ENCODE measurements at regions not wholly inside any gene's neighbourhood (a gene's known extent, or its start where the extent isn't known, plus 50 kb on each side); places are given as distances from the start of the nearest gene placed in this dataset.

DNA sequence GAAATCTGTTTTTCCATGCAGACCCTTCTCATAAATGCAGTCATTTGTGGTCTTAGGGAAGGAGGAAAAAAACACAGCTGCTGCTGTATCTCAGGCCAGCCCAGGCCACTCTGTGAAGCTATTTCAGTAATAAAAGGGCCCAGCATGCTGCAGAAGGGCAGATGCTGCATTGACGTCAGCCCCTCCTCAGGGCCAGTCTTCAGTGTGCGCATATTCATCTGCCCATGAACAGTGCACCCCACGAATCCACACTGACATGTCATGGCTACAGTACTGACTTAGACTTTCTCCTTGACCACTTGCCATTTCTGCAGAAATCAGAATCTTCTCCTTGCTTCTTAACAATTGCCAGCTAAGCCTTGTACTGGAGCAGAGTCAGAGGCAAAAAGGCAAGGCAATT is 304.7 kb downstream of the GABRG2 start:
- no peaks in the 10 kb centered on the region for H3K36me3 ChIP-seq
- TF ChIP-seq, protein P1, sequence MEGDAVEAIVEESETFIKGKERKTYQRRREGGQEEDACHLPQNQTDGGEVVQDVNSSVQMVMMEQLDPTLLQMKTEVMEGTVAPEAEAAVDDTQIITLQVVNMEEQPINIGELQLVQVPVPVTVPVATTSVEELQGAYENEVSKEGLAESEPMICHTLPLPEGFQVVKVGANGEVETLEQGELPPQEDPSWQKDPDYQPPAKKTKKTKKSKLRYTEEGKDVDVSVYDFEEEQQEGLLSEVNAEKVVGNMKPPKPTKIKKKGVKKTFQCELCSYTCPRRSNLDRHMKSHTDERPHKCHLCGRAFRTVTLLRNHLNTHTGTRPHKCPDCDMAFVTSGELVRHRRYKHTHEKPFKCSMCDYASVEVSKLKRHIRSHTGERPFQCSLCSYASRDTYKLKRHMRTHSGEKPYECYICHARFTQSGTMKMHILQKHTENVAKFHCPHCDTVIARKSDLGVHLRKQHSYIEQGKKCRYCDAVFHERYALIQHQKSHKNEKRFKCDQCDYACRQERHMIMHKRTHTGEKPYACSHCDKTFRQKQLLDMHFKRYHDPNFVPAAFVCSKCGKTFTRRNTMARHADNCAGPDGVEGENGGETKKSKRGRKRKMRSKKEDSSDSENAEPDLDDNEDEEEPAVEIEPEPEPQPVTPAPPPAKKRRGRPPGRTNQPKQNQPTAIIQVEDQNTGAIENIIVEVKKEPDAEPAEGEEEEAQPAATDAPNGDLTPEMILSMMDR (IDR thresholded peaks at IDR 0.05) = no peak
- H3K4me3 ChIP-seq (ENCODE audit: low read depth in 1 of 2, low read length in 1 of 2) = no peak overlapping the region
- no peaks in the 10 kb centered on the region for H3K27me3 ChIP-seq
- H3K4me1 ChIP-seq (ENCODE audit: control insufficient read depth in 1 of 2, insufficient read depth in 1 of 2, low read depth in 1 of 2, low read length in 1 of 2) = no peaks in the 10 kb centered on the region
- peaks cover 4% of the 10 kb centered on the region for H3K9me3 ChIP-seq
- H3K27ac ChIP-seq = no peak overlapping the region

- no peak overlapping the region for H3K4me3 ChIP-seq (ENCODE audit: low read depth in 1 of 2, low read length in 1 of 2)
- H3K9me3 ChIP-seq = no peaks in the 10 kb centered on the region
- H3K27me3 ChIP-seq = no peaks in the 10 kb centered on the region
- TF ChIP-seq, protein P1 (IDR thresholded peaks at IDR 0.05) = no peak
- no peaks in the 10 kb centered on the region for H3K4me1 ChIP-seq (ENCODE audit: control insufficient read depth in 1 of 2, insufficient read depth in 1 of 2, low read depth in 1 of 2, low read length in 1 of 2)
- no peak overlapping the region for H3K27ac ChIP-seq
- H3K36me3 ChIP-seq = no peaks in the 10 kb centered on the region
Measured at GRCh38 chr5:162377895-162378294, 310.3 kb downstream of the GABRG2 start.

GRCh38 chr5:162382839-162383238 is 315.3 kb downstream of the GABRG2 start:
- Histone ChIP-seq H3K36me3 (no peaks in the 10 kb centered on the region), H3K4me3 (ENCODE audit: low read depth in 1 of 2, low read length in 1 of 2) (no peak overlapping the region), H3K4me1 (ENCODE audit: control insufficient read depth in 1 of 2, insufficient read depth in 1 of 2, low read depth in 1 of 2, low read length in 1 of 2) (no peaks in the 10 kb centered on the region), H3K27me3 (no peaks in the 10 kb centered on the region), H3K9me3 (no peaks in the 10 kb centered on the region), H3K27ac (no peak overlapping the region)
- TF ChIP-seq, protein P1 (IDR thresholded peaks at IDR 0.05) = no peak

GRCh38 chr5:162384225-162384624 is 316.7 kb downstream of the GABRG2 start:
- no peaks in the 10 kb centered on the region for H3K27me3 ChIP-seq
- H3K4me3 ChIP-seq (ENCODE audit: low read depth in 1 of 2, low read length in 1 of 2) = no peak overlapping the region
- no peaks in the 10 kb centered on the region for H3K36me3 ChIP-seq
- H3K4me1 ChIP-seq (ENCODE audit: control insufficient read depth in 1 of 2, insufficient read depth in 1 of 2, low read depth in 1 of 2, low read length in 1 of 2) = no peaks in the 10 kb centered on the region
- H3K9me3 ChIP-seq = no peaks in the 10 kb centered on the region
- TF ChIP-seq, protein P1 (IDR thresholded peaks at IDR 0.05) = no peak
- H3K27ac ChIP-seq = no peak overlapping the region

- TF ChIP-seq, protein P1 (IDR thresholded peaks at IDR 0.05) = no peak
- Histone ChIP-seq H3K9me3 (no peaks in the 10 kb centered on the region), H3K4me1 (ENCODE audit: control insufficient read depth in 1 of 2, insufficient read depth in 1 of 2, low read depth in 1 of 2, low read length in 1 of 2) (no peaks in the 10 kb centered on the region), H3K27me3 (no peaks in the 10 kb centered on the region), H3K36me3 (no peaks in the 10 kb centered on the region), H3K27ac (no peak overlapping the region), H3K4me3 (ENCODE audit: low read depth in 1 of 2, low read length in 1 of 2) (no peak overlapping the region)
Measured at GRCh38 chr5:162391833-162392232, 324.3 kb downstream of the GABRG2 start.

DNA sequence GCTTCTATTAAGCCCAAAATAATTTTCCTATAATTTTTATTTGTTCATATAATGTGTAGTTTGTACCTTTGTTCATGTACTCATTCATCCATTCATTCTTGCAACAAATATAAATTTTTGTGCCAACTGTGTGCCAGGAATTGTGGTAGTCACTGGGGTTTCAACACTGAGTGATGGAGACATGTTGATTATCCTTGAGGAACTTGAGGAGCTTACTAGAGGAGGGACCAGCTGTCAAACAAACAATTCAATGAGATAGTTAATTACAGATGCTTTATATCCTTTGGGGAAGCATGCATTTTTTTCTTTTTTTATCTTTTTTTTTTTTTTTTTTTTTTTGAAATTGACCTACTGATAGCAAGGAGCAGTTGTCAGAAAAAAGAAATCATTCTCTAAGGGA is 324.8 kb downstream of the GABRG2 start:
- Histone ChIP-seq H3K4me1 (ENCODE audit: control insufficient read depth in 1 of 2, insufficient read depth in 1 of 2, low read depth in 1 of 2, low read length in 1 of 2) (no peaks in the 10 kb centered on the region), H3K27ac (no peak overlapping the region), H3K9me3 (no peaks in the 10 kb centered on the region), H3K4me3 (ENCODE audit: low read depth in 1 of 2, low read length in 1 of 2) (no peak overlapping the region), H3K27me3 (no peaks in the 10 kb centered on the region), H3K36me3 (no peaks in the 10 kb centered on the region)
- TF ChIP-seq, protein P1 (IDR thresholded peaks at IDR 0.05) = no peak

Measured in neutrophil (primary cell).